Liver (tissue), 3 donors: ENCODE measurements at regions not wholly inside any gene's neighbourhood (a gene's known extent, or its start where the extent isn't known, plus 50 kb on each side); places are given as distances from the start of the nearest gene placed in this dataset.
"Not testable (repeated sequence)": the region's sequence is repeated elsewhere in the genome, so short reads cannot be mapped to it uniquely, and the experiment has no call there.

ENCODE experiments used
- GABPA ChIP-seq, 2 donors: IDR thresholded peaks in 1 of 2; conservative IDR thresholded peaks in 1 of 2; 2 replicates each; pipeline ENCODE4 v1.6.1; 2016; ENCODE audit warnings: antibody characterized with exemption in 2 of 2, mild to moderate bottlenecking in 1 of 2, moderate library complexity in 1 of 2
- SP1 ChIP-seq: IDR thresholded peaks from 2 replicates; pipeline ENCODE4 v1.6.1; 2018; ENCODE audit warnings: antibody characterized with exemption, mild to moderate bottlenecking
- TAF1 ChIP-seq: conservative IDR thresholded peaks from 2 replicates; pipeline ENCODE4 v1.6.1; 2016; ENCODE audit warnings: antibody characterized with exemption, mild to moderate bottlenecking
- YY1 ChIP-seq: IDR thresholded peaks from 2 replicates; pipeline ENCODE4 v1.6.1; 2016; ENCODE audit warnings: antibody characterized with exemption, mild to moderate bottlenecking
- TF ChIP-seq, protein P1 (sequence below): fragments of 150-350 bp; IDR thresholded peaks from 2 replicates; pipeline ENCODE4 v1.5.1; 2017; ENCODE audit warnings: improper control_type of control experiment, low read depth, low read length; ENCODE audit not compliant: missing input control
- TF ChIP-seq, protein P2 (sequence below): IDR thresholded peaks from 2 replicates; pipeline ENCODE4 v1.6.1; 2016; ENCODE audit warnings: antibody characterized with exemption
- donor health status: healthy.
- donor health status: healthy.

DNA sequence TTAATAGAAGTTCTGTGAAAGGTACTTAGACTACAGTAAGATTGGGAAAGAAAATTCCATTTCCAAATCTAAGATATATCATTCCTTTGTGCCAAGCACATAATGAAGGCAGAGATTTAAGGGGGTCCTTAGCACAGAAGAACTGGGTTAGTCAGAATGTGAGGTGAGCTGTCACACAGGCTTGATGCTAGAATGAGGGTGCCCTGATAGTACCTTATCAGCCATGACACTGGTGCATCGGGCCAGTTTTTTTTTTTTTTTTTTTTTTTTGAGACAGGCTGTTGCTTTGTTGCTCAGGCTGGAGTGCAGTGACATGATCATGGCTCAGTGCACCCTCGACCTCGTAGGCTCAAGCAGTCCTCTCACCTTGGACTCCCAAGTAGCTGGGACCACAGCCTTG is 2169.6 kb upstream of the DEFB115 start:
- TF ChIP-seq, protein P1, sequence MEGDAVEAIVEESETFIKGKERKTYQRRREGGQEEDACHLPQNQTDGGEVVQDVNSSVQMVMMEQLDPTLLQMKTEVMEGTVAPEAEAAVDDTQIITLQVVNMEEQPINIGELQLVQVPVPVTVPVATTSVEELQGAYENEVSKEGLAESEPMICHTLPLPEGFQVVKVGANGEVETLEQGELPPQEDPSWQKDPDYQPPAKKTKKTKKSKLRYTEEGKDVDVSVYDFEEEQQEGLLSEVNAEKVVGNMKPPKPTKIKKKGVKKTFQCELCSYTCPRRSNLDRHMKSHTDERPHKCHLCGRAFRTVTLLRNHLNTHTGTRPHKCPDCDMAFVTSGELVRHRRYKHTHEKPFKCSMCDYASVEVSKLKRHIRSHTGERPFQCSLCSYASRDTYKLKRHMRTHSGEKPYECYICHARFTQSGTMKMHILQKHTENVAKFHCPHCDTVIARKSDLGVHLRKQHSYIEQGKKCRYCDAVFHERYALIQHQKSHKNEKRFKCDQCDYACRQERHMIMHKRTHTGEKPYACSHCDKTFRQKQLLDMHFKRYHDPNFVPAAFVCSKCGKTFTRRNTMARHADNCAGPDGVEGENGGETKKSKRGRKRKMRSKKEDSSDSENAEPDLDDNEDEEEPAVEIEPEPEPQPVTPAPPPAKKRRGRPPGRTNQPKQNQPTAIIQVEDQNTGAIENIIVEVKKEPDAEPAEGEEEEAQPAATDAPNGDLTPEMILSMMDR = not testable (repeated sequence)
- TF ChIP-seq YY1; GABPA (IDR thresholded peaks at IDR 0.05 in 1 of 2, conservative IDR thresholded peaks at IDR 0.05 in 1 of 2); SP1; TAF1: not testable (repeated sequence)
- TF ChIP-seq, protein P2, sequence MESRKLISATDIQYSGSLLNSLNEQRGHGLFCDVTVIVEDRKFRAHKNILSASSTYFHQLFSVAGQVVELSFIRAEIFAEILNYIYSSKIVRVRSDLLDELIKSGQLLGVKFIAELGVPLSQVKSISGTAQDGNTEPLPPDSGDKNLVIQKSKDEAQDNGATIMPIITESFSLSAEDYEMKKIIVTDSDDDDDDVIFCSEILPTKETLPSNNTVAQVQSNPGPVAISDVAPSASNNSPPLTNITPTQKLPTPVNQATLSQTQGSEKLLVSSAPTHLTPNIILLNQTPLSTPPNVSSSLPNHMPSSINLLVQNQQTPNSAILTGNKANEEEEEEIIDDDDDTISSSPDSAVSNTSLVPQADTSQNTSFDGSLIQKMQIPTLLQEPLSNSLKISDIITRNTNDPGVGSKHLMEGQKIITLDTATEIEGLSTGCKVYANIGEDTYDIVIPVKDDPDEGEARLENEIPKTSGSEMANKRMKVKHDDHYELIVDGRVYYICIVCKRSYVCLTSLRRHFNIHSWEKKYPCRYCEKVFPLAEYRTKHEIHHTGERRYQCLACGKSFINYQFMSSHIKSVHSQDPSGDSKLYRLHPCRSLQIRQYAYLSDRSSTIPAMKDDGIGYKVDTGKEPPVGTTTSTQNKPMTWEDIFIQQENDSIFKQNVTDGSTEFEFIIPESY = not testable (repeated sequence)
